ENCODE measurements at regions not wholly inside any gene's neighbourhood (a gene's known extent, or its start where the extent isn't known, plus 50 kb on each side); places are given as distances from the start of the nearest gene placed in this dataset.

DNA sequence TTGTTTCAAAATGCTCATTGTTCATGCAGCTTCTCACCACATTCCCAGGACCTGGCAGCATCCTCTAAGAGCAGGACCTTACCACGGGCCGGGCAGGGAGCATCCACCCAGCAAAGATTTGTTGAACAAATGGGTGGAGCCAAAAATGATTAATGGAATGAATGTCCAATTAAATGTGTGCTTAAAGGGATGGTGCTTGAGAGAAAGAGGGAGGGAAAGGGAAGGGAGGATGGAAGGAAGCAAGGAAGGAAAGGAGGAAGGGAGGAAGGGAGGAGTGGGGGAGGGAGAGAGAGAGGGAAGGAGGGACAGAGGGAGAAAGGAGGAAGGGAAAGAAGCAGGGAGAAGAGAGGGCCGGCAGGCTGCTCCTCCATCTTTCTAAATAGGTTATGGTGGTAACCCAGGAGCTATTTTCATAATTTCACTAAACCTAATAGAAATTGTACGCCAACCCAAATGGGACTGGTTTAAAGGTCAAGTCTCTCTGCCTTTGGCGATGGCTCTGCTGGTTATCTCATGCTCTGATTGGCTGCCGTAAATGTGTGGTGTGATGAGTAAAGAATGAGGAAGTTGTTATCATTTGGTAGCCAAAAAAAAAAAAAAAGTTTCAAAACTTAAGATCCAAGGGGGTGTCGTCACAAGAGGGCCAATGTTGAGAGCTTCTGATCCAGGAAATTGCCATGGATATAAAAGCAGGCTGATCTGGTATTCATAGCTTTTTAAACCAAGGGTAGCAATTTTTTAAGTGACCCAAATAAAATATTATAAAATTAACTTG, 126.7 kb upstream of the FOXF1 start:
- TF ChIP-seq, protein P1, sequence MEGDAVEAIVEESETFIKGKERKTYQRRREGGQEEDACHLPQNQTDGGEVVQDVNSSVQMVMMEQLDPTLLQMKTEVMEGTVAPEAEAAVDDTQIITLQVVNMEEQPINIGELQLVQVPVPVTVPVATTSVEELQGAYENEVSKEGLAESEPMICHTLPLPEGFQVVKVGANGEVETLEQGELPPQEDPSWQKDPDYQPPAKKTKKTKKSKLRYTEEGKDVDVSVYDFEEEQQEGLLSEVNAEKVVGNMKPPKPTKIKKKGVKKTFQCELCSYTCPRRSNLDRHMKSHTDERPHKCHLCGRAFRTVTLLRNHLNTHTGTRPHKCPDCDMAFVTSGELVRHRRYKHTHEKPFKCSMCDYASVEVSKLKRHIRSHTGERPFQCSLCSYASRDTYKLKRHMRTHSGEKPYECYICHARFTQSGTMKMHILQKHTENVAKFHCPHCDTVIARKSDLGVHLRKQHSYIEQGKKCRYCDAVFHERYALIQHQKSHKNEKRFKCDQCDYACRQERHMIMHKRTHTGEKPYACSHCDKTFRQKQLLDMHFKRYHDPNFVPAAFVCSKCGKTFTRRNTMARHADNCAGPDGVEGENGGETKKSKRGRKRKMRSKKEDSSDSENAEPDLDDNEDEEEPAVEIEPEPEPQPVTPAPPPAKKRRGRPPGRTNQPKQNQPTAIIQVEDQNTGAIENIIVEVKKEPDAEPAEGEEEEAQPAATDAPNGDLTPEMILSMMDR (IDR thresholded peaks at IDR 0.05; ENCODE audit: extremely low read depth, missing control alignments) = no peak
- no peak for DNase-seq (ENCODE audit: low spot score)

DNA sequence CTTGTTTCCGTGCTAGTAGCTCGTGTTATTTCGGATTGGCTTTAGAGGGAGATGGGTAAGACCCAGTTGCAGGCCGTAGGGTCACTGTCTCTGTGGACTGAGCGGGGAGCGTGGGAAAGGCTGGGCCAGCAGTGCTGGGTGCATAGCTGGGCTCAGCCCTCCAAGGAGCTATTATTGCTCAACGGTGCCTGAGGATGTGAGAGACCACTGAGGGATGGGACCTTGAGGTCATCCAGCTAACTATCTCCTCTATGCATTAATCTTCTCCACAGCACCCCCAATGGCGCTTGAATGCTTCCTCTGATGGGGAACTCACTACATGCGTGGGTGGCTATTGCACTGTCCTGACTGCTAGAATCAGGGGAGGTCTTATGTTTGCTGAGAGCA, 126.1 kb upstream of the FOXF1 start:
- no peak for DNase-seq (ENCODE audit: low spot score)
- TF ChIP-seq, protein P1 (IDR thresholded peaks at IDR 0.05; ENCODE audit: extremely low read depth, missing control alignments) = no peak

DNA sequence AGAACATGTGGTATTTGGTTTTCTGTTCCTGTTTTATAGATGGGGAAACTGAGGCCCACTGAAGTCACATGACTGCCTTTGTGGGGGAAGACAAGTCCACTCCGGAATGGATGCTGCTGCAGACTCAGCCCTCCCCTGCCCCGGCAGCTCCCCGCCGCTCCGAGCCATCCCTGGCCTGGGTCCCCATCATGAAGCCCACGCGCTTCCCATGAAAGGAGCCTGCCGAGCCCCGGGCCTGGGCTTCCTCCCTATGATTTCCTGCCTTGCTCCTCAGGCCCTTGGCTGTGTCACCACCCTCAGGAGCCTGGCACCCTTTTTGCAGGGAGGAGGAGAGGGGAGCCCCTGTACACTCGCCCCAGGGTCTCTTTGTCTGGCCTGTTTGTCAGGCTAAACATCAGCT, 125.3 kb upstream of the FOXF1 start:
- TF ChIP-seq, protein P1 (IDR thresholded peaks at IDR 0.05; ENCODE audit: extremely low read depth, missing control alignments) = no peak
- DNase-seq (ENCODE audit: low spot score) = no peak

DNA sequence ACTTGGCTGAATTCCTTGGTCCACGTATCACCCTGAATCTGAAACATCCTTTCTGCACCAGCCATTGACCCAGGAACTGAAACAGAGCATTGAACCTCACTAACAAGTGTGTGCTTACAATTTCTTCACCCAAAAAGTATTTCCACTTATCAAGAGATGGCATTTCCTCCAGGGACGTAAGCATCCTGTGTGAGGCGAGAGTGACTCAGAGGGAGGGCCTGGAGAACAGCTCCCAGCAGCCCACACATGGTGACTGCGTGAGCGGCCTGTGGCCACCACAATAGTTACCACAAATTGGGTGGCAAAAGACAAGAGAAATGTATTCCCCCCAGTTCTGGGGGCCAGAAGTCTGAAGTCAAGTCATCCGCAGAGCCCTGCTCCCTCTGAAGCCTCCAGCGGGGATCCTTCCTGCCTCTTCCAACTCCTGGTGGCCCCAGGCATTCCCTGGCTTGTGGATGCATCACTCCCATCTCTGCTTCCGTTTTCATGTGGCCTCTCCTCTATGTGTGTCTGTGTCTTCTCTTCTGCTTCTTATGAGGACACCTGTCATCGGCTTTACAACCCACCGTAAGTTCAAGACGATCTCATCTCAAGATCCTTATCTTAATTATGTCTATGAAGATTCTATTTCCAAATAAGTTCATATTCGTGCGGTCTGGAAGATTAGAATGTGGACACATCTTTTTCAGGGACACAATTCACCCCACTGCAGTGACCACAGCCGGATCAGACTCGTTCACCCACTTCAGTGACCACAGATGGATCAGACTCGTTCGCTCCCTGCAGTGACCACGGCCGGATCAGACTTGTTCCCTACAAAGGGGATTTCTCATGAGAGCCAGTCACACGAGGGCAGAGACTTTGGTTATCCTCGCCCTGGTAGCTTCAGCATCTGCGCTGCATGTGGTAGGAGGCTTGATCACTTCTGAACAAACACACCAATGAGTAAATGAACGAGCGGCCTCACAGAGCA, 122.6 kb upstream of the FOXF1 start:
- DNase-seq (ENCODE audit: low spot score) = no peak

DNA sequence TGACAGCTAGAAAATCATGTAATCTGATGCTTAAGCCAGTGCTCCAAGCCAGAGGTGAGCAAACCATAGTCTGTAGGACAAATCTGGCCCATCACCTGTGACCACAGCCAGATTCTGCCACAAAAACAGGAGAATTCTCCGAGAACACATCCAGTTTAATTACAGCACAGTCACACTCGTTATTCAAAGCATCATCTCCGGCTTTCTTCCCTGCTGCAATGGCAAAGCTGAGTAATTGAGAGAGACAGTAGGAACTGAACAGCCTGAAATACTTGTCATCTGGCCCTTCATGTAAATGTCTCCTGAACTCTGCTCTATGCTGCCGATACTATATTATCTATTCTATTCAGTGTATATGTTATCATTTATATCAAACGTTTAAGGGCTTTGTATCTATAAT, 121.4 kb upstream of the FOXF1 start:
- DNase-seq (ENCODE audit: low spot score) = no peak
- TF ChIP-seq, protein P1 (IDR thresholded peaks at IDR 0.05; ENCODE audit: extremely low read depth, missing control alignments) = no peak

More for the DNA sequence above, 122.6 kb upstream of the FOXF1 start:
- TF ChIP-seq, protein P1 (IDR thresholded peaks at IDR 0.05; ENCODE audit: extremely low read depth, missing control alignments) = no peak

DNA sequence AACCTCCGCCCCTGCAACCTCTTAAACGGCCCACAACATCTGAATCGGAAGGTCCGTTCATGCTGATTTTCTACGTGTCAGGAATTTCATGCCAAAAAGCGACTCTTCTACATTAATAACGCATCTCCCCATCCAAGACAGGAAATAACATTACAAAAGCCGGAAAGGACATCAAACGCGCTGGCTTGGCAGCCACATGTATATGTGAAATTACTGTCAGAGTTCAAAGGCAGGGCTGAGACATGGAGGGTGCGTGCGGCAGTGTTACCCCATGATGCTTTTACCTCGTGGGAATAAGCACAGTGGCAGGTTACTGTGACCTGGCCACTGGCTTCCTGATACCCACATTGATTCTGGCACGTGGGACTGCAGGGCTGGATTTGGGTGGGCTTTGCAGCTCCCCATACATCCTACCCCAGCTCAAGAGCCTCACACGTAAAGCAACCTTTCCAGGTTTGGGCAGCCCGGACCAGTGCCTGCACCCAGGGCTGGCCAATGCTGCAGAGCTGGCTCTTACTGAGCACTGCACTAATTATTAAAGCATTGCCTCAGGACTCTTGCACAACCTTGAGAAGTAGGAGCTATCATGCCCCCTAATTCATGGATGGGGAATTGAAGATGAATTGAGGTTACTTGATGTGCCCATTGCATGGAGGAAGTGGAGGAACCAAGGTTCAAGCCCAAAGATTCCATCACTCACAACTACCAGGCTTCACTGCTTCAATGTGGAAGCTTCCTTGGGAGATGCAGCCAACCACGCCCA, 120.6 kb upstream of the FOXF1 start:
- TF ChIP-seq, protein P1 (IDR thresholded peaks at IDR 0.05; ENCODE audit: extremely low read depth, missing control alignments) = no peak
- DNase-seq (ENCODE audit: low spot score) = no peak
